Uterus (tissue), 3 donors: ENCODE measurements at regions not wholly inside any gene's neighbourhood (a gene's known extent, or its start where the extent isn't known, plus 50 kb on each side); places are given as distances from the start of the nearest gene placed in this dataset.

Experiments used
- DNase-seq, 2 donors: peaks; one replicate each; pipeline ENCODE4 v3.0.0-alpha.2; 2019 to 2020
- H3K27ac ChIP-seq, 2 donors: fragments of 200-600 bp; sonication (generic); 1 replicate in 1 of 2; 2 replicates in 1 of 2; pipeline ENCODE4 v1.5.1; 2016 to 2018
- H3K27me3 ChIP-seq, 2 donors: fragments of 200-600 bp; sonication (generic); one replicate each; pipeline ENCODE4 v1.5.1; 2018 to 2019; ENCODE audit warnings: control low read depth in 1 of 2
- H3K36me3 ChIP-seq, 2 donors: fragments of 200-600 bp; sonication (generic); one replicate each; pipeline ENCODE4 v1.5.1; 2019; ENCODE audit warnings: control low read depth in 1 of 2
- H3K4me1 ChIP-seq, 2 donors: fragments of 200-600 bp; sonication (generic); one replicate each; pipeline ENCODE4 v1.5.1; 2018 to 2019; ENCODE audit warnings: control low read depth in 1 of 2
- H3K4me3 ChIP-seq, 2 donors: fragments of 200-600 bp; sonication (generic); 1 replicate in 1 of 2; 2 replicates in 1 of 2; pipeline ENCODE4 v1.5.1; 2018 to 2019; ENCODE audit warnings: mild to moderate bottlenecking in 1 of 2
- H3K9me3 ChIP-seq, 2 donors: fragments of 200-600 bp; sonication (generic); one replicate each; pipeline ENCODE4 v1.5.1; 2019; ENCODE audit warnings: control low read depth in 1 of 2
- CTCF ChIP-seq, 4 experiments: fragments of 200-600 bp in 2 of 4; fragments of 450-650 bp in 2 of 4; sonication (generic) in 2 of 4; IDR thresholded peaks; one replicate each; pipeline ENCODE4 v1.5.1; 2016 to 2019; ENCODE audit warnings: antibody characterized with exemption in 4 of 4, mild to moderate bottlenecking in 2 of 4, moderate library complexity in 1 of 4
- POLR2A ChIP-seq, 2 donors: fragments of 450-650 bp; IDR thresholded peaks; one replicate each; pipeline ENCODE4 v1.6.1; 2016; ENCODE audit warnings: antibody characterized with exemption in 2 of 2, mild to moderate bottlenecking in 1 of 2, moderate library complexity in 1 of 2
- intact Hi-C: fragments of 100-400 bp; cut with DNase I; formaldehyde crosslinking; loops from one replicate; pipeline ENCODE4 v1.15.1; 2023; ENCODE audit warnings: low total_unique reads
- donor health status: DM: yes; HTN: yes; CAD: no.

GRCh38 chr3:157649511-157649910, 146.3 kb upstream of the VEPH1 start:
- intact Hi-C loops = no loop called here
- Histone ChIP-seq H3K27me3 (no peaks in the 10 kb centered on the region), H3K4me3 (no peak overlapping the region), H3K36me3 (no peaks in the 10 kb centered on the region), H3K4me1 (no peaks in the 10 kb centered on the region), H3K9me3 (no peaks in the 10 kb centered on the region), H3K27ac (no peak overlapping the region)
- DNase-seq = no peak
- no peak for TF ChIP-seq CTCF (IDR thresholded peaks at IDR 0.05)

GRCh38 chr3:157647820-157648219, 144.6 kb upstream of the VEPH1 start:
- no peak overlapping the region for H3K27ac ChIP-seq
- no peak for DNase-seq
- TF ChIP-seq POLR2A (IDR thresholded peaks at IDR 0.05) (no peak), CTCF (IDR thresholded peaks at IDR 0.05) (no peak)
- intact Hi-C loops = no loop called here
- H3K36me3 ChIP-seq = no peaks in the 10 kb centered on the region
- no peaks in the 10 kb centered on the region for H3K27me3 ChIP-seq
- no peaks in the 10 kb centered on the region for H3K4me1 ChIP-seq
- no peak overlapping the region for H3K4me3 ChIP-seq
- H3K9me3 ChIP-seq = no peaks in the 10 kb centered on the region

GRCh38 chr3:157639756-157640426, 136.7 kb upstream of the VEPH1 start:
- no peak overlapping the region for H3K4me3 ChIP-seq
- intact Hi-C loops = no loop called here

GRCh38 chr3:157637866-157638265, 134.7 kb upstream of the VEPH1 start:
- Histone ChIP-seq H3K4me3 (no peak overlapping the region), H3K36me3 (no peaks in the 10 kb centered on the region), H3K27ac (no peak overlapping the region), H3K9me3 (no peaks in the 10 kb centered on the region), H3K4me1 (no peaks in the 10 kb centered on the region), H3K27me3 (no peaks in the 10 kb centered on the region)
- no peak for DNase-seq
- TF ChIP-seq POLR2A (IDR thresholded peaks at IDR 0.05) (no peak), CTCF (IDR thresholded peaks at IDR 0.05) (no peak)
- intact Hi-C loops = no loop called here

More at GRCh38 chr3:157639756-157640426, 136.7 kb upstream of the VEPH1 start:
- no peak for DNase-seq
- H3K27me3 ChIP-seq = no peaks in the 10 kb centered on the region
- H3K27ac ChIP-seq = no peak overlapping the region
- TF ChIP-seq POLR2A (IDR thresholded peaks at IDR 0.05) (no peak), CTCF (IDR thresholded peaks at IDR 0.05) (no peak)
- H3K4me1 ChIP-seq = no peaks in the 10 kb centered on the region
- no peaks in the 10 kb centered on the region for H3K36me3 ChIP-seq
- no peaks in the 10 kb centered on the region for H3K9me3 ChIP-seq

- intact Hi-C loops = no loop called here
- TF ChIP-seq POLR2A (IDR thresholded peaks at IDR 0.05) (no peak), CTCF (IDR thresholded peaks at IDR 0.05) (no peak)
- Histone ChIP-seq H3K4me3 (no peak overlapping the region), H3K4me1 (no peaks in the 10 kb centered on the region), H3K9me3 (no peaks in the 10 kb centered on the region), H3K27me3 (no peaks in the 10 kb centered on the region), H3K36me3 (no peaks in the 10 kb centered on the region), H3K27ac (no peak overlapping the region)
- no peak for DNase-seq
Measured at GRCh38 chr3:157633241-157633640, 130.0 kb upstream of the VEPH1 start.
